MG63 (cell line): ENCODE measurements at regions not wholly inside any gene's neighbourhood (a gene's known extent, or its start where the extent isn't known, plus 50 kb on each side); places are given as distances from the start of the nearest gene placed in this dataset.

ENCODE experiments used
- DNase-seq: peaks from one replicate; pipeline ENCODE4 v3.0.0-alpha.2; 2020
- H3K27me3 ChIP-seq: fragments of 250-450 bp; sonication (Bioruptor Pico); 2 replicates; pipeline ENCODE4 v1.5.1; 2020; ENCODE audit warnings: mild to moderate bottlenecking, moderate library complexity
- H3K36me3 ChIP-seq: fragments of 250-450 bp; sonication (Bioruptor Pico); 2 replicates; pipeline ENCODE4 v1.5.1; 2020; ENCODE audit warnings: mild to moderate bottlenecking, moderate library complexity
- H3K4me3 ChIP-seq: fragments of 250-450 bp; sonication (Bioruptor Pico); 2 replicates; pipeline ENCODE4 v1.5.1; 2020; ENCODE audit warnings: mild to moderate bottlenecking, moderate library complexity
- H3K9me3 ChIP-seq: fragments of 250-450 bp; sonication (Bioruptor Pico); 2 replicates; pipeline ENCODE4 v1.5.1; 2020; ENCODE audit warnings: mild to moderate bottlenecking, moderate library complexity

DNA sequence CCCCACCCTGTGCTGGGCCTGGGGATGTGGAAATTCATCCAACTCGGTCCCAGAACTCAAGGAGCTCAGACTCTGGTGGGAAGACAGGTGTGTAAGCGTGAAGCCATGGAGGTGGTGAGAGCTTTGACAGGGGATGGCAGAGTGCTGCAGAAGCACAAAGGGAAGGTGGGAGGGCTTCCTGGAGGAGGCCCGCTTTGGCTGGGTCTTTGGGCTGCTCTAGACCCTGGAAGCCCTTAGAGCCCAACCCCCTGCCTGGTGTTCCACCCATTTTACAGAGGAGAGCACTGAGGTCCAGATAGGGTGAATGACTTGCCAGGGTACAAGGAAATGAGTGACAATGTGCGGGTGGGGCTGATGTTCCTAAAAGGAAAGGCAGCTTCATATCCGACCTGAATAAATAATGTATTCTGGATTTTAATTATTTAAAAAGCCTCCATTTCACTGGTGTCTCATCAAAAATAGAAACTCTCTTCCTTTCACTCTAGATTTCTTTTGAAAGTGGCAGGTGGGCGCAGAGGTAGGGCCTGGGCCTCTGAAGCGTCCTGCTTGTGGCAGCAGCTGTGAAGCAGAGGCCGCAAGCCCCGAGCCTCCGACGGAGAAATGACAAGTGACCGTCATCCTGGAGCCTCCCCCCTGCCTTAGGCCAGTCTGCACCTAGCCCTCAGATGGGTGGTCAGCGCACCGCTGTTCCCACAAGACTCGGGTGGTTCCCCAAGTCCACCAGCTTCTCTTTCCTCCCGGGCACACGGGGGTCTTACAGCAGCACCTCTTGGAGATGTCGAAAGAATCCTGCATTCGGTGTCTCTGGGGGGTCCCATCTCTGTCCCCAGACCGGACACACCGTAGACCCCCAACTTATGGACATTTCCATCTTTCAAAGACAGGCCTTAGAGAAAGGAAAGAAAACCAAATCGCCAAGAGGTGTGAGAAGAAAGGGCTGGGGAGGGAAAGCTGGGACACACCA lies 71.0 kb upstream of the TAF1B start:
- DNase-seq: no peak
- Histone ChIP-seq H3K36me3 (no peaks in the 10 kb centered on the region), H3K9me3 (no peaks in the 10 kb centered on the region), H3K27me3 (no peaks in the 10 kb centered on the region), H3K4me3 (no peak overlapping the region)

DNA sequence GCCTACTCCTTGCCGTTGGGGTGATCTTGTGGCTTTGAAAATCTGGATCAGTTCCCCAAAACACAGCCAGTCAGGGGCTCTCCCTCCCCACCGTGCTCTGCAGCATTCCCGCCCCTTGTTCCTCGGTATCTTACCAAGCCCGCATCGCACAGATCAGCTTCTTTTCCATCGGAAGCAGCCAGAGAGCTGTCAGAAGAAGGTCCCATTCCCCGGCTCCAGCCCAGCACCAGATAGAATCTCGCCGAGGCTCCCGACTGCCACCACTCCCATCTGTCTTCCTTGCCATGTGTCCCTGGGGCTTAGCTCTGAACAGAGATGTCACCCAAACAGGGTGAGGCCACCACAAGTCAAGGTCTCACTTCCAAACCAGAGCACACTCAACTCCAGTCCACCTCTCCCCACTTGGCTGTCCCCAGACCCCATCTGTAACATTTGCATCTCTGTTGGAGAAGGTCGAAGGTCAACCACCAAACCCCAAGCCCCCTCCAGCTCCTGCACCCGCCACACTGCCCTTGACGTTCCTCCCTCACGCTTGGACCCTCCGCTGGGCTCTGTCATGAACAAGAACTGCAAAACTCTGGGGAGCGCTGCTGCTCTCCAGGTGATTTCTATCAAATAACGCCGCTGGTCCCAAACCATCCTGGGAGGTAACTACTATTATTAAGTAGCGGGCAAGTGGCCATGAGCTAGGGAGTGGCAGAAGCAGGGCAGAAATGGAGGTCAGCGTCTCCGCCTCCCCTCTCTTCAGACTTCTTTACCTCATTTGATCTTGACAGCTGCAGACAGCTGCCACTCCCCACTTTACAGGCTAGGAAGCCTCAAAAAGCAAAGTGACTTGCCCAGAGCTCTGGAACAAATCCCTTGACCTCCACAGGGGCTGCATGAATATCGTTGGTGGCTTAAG lies 70.0 kb upstream of the TAF1B start:
- DNase-seq: no peak
- H3K4me3 ChIP-seq: no peak overlapping the region
- no peaks in the 10 kb centered on the region for H3K36me3 ChIP-seq
- no peaks in the 10 kb centered on the region for H3K27me3 ChIP-seq
- H3K9me3 ChIP-seq: no peaks in the 10 kb centered on the region

DNA sequence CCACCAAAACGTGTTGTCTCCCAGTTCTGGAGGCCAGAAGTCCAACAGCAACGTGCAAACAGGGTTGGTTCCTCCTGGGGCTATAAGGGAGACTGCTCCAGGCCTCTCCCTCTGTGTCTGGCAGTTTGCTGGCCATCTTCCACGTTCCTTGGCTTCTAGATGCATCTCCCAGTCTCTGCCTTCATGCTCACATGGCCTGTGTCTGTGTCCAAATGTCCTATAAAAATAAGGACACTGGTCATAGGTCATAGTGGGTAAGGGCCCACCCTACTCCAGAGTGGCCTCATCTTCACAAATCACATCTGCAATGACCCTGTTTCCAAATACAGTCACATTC lies 69.4 kb upstream of the TAF1B start:
- no peaks in the 10 kb centered on the region for H3K9me3 ChIP-seq
- DNase-seq: no peak
- no peaks in the 10 kb centered on the region for H3K36me3 ChIP-seq
- no peaks in the 10 kb centered on the region for H3K27me3 ChIP-seq
- no peak overlapping the region for H3K4me3 ChIP-seq

DNA sequence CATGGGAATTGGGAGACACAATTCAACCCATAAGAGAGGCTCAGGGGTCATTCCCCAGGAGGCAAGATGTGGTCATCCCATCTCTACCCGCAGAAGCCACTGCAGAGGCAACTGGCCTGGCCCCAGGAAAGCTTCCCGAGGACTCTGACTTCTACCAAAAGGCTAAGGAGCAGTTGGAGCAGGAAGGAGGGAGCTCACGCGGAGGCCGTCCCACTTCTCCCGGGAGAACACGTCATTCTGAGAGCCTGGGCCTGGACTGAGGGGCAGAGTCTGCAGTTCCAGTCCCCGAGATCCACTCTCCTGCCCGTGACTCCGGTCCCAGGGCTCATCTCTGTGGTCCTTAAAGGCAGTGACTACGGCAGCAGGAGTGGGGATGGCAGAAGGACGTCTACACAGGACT lies 69.0 kb upstream of the TAF1B start:
- Histone ChIP-seq H3K36me3 (no peaks in the 10 kb centered on the region), H3K9me3 (no peaks in the 10 kb centered on the region), H3K27me3 (no peaks in the 10 kb centered on the region), H3K4me3 (no peak overlapping the region)
- DNase-seq: no peak

DNA sequence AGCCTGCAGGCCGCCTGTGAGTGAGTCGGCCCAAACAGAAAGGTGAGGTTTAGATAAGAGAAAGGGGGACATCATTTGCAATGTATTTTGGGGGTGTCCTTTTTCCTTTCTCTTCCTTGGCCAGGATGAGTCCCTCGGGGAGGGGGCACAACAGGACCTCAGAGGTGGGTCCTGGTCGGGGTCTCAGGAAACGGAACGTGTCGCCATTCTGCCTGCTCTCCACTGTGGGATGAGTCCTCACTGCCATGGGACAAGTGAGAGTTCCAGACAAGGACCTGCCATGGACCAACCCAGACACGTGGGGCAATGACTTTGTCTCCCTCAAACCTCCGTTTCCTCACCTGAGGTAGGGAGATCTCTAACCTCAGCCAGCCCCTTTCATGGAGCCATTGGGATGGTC lies 67.9 kb upstream of the TAF1B start:
- H3K27me3 ChIP-seq: no peaks in the 10 kb centered on the region
- H3K9me3 ChIP-seq: no peaks in the 10 kb centered on the region
- no peak for DNase-seq
- no peak overlapping the region for H3K4me3 ChIP-seq
- no peaks in the 10 kb centered on the region for H3K36me3 ChIP-seq

DNA sequence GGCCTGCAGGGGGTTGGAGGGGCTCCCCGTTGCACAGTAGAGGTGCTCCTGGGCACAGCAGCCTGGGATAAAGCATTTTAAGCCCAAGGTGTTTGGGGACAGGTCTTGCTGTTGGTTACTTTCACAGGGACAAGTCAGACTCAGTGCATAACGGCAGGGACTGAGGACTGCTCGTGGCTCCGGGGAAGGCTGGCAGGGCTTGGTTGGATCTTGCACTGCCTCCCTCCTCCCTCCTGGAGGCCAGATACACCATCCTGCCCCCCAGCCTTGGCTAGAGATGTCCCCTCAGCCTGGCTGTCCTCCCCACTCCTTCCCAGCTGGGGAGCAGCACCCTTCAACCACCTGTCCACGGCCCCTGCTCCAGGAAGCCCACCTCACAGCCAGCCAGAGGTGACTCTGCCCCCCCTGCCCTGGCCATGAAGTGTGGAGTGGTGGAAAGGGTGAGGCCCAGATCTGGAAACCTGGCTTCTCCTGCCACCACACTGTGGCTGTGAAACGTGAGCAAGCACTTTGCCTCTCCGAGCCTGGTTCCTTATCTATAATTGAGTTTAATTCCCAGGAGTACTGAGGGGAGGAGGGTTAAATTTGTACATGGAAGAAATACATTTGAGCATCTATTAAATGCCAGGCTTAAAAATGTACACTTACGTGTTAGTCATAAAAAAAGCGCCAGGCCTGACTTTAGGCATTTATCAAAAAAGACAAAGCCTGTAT lies 67.1 kb upstream of the TAF1B start:
- Histone ChIP-seq H3K36me3 (no peaks in the 10 kb centered on the region), H3K27me3 (no peaks in the 10 kb centered on the region)
- DNase-seq: no peak

DNA sequence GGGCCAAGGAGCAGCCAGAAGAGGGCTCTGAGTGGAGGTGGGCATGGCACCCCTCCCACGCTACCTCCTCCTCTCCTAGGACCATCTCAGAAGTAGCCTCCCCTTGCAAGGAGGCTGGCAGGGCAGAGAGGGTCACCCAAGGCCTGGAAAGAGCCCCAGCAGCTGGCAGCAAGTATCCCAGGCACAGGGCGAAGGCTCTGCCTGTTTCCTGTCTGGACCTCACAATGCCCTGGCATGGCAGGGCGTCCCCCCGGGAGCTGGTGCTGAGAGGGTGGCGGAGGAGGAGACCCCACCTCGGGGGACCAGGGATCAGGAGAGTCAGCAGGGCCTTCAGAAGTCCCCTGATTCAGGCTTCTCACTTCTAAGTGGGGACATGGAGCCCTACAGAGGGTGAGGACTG lies 66.2 kb upstream of the TAF1B start:
- Histone ChIP-seq H3K27me3 (no peaks in the 10 kb centered on the region), H3K9me3 (no peaks in the 10 kb centered on the region), H3K4me3 (no peak overlapping the region), H3K36me3 (no peaks in the 10 kb centered on the region)
- no peak for DNase-seq

More for the DNA sequence above, 67.1 kb upstream of the TAF1B start:
- no peaks in the 10 kb centered on the region for H3K9me3 ChIP-seq
- H3K4me3 ChIP-seq: no peak overlapping the region

DNA sequence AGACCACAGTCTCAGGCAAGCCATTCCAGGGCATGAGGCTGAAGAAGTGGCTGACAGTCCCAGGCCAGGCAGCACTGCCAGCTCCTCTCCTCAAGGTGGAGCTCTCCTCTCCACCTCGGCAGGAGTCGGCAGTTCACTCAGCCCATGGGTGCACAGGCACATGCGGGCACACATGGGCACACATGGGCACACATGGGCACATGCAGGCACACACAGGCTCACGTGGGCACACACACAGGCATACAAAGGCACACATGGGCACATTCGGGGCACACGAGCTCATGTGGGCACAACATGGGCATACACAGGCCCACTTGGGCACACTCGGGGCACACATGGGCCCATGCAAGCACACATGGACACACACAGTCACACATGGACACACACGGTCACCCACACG lies 65.3 kb upstream of the TAF1B start:
- Histone ChIP-seq H3K4me3 (no peak overlapping the region), H3K9me3 (no peaks in the 10 kb centered on the region), H3K27me3 (no peaks in the 10 kb centered on the region), H3K36me3 (no peaks in the 10 kb centered on the region)
- DNase-seq: no peak

DNA sequence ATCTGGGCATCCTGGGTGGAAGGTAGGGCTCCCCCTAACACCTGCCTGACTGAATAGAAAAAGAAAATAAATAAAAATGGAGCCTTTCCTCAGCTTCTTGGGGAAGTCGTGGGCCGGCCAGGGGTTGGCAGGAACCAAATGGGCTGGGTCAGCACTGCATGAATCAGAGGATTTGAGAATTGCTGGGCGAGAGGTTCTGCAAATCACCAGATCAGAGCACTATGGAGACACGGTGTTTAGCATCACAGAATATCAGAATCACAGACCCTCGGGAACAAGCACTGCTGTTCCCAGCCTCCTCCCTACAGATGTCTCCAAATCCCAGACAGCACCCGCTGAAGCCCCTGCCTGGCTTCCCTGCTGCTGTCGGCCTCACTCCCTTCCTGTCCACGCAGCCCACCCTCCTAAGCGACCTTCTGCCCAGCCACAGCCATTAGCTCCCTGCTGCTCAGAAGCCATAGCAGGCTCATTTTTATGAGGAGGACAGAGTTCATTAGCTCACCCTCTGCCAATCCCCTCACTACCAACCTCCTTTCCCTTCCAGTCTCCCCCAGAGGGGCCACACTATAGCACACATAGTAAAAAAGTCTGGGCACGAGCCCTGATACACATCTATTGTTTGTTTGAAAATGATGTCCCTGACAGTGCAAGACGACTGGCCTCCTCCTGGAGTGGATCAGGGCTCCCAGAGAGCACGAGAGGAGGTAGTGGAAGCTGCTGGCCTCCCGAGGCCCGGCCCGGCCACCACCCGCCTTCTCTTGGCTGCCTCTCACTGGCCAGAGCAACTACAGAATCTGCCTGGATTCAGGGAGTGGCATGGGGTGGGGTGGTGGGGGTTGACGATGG lies 64.6 kb upstream of the TAF1B start:
- no peak overlapping the region for H3K4me3 ChIP-seq
- no peaks in the 10 kb centered on the region for H3K36me3 ChIP-seq
- no peaks in the 10 kb centered on the region for H3K9me3 ChIP-seq
- no peaks in the 10 kb centered on the region for H3K27me3 ChIP-seq
- DNase-seq: no peak

DNA sequence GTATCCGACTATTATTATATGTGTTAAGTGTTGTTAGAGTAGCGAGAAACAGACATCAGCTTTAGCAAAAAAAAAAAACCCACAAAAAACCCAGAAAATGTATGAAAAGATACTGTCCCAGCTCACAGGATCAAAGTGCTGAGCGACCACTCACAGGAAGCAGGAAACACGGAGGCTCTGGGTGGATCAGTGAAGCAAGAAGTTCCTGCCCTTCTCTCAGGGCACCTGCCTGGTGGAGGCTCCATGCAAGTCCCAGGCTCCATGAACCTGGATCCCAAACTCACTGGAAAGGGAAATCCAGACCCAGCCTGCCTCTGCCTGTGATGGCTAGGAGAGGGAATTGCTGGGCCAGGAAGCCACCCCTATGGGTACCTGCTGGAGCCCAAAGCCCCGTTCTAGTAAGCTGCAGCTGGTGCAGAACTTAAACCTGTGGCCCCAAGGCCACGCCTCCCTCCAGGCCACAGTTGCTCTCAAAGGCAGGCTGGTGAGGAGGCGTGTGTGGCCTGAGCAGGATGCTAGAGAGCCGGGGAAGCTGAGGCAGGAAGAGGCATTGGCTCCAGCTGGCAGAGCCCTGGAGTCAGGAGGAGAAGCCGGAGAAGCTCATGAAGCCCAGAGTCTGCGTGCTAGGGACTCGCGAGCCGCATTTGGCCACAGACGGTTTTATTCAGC lies 63.5 kb upstream of the TAF1B start:
- Histone ChIP-seq H3K9me3 (no peaks in the 10 kb centered on the region), H3K27me3 (no peaks in the 10 kb centered on the region), H3K4me3 (no peak overlapping the region), H3K36me3 (no peaks in the 10 kb centered on the region)
- DNase-seq: no peak

DNA sequence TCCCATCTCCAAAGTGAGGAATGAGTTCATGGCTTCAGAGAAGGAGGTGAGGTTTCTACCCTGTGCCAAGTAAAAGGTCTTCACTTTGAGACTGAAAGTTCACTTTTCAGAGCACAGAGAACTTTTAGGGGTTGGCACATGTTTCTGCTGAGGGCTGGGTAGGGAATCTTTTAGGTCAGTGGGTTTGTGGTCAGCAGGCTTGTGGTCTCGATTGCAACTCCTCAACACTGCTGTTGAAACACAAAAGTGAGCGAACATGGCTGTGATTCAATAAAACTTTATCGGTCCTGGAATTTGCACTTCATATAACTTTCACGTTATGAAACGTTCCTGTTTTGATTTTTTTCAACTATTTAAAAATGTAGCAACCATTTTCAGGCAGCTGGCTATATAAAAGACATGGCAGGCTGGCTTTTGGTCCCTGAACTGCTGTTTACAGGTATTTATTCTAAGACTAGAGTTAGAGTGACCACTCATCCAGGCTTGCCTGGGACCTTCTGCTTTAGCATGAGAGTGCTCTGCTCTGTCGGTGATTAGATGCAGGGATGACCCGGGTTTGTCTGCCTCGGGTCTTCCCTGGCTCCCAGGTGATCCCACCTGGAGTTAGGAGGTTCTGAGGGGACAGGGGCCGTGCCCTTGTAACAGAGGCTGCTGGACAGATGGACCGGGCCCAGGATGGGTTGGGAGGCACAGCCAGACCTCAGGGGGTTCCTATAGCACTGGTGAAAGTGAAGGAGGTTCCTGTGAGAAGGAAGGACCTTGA lies 62.7 kb upstream of the TAF1B start:
- Histone ChIP-seq H3K9me3 (no peaks in the 10 kb centered on the region), H3K36me3 (no peaks in the 10 kb centered on the region), H3K4me3 (no peak overlapping the region), H3K27me3 (no peaks in the 10 kb centered on the region)
- DNase-seq: no peak

DNA sequence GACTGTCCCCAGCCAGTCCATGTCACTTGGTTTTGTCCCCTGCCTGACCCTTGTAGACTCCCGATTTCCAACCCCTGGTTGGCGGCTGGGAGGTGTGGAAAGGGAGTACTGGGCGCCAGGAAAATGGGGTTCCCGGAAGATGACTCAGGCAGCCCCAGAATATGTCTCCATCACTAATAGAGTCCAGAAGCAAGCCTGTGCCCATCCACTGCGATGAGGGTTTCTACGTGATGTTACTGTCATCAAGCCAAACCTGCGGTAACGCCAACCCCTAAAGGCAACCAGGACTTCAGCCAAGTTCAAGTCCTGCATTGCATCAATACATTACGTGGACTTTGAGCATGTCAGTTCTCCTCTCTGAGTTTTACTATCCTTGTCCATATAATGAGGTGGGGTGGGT lies 62.0 kb upstream of the TAF1B start:
- no peaks in the 10 kb centered on the region for H3K36me3 ChIP-seq
- no peaks in the 10 kb centered on the region for H3K9me3 ChIP-seq
- H3K27me3 ChIP-seq: no peaks in the 10 kb centered on the region
- no peak for DNase-seq
- H3K4me3 ChIP-seq: no peak overlapping the region

DNA sequence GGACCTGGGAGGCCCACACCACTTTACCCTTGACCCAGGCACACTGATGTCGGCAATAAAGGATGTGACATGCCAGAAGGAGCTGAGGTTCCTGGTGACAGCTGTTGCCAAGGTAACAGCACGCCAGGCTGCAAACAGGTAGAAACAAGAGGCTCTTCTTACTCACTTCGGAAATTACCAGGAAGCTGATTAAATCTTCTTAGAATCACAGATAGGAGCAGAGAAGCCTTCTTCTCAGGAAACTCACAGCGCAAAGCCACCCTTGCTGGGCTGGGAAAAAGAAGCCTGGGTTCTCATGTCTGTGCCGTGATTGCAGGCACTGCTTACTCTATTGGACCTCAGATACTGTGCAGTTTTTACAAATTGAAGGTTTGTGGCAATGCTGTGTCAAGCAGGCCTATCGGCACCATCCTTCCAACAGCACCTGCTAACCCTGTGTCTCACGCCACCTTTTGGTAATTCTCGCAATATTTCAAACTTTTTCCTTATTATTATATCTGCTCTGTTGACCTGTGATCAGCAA lies 61.0 kb upstream of the TAF1B start:
- no peaks in the 10 kb centered on the region for H3K9me3 ChIP-seq
- H3K36me3 ChIP-seq: no peaks in the 10 kb centered on the region
- no peak overlapping the region for H3K4me3 ChIP-seq
- no peaks in the 10 kb centered on the region for H3K27me3 ChIP-seq
- DNase-seq: no peak

DNA sequence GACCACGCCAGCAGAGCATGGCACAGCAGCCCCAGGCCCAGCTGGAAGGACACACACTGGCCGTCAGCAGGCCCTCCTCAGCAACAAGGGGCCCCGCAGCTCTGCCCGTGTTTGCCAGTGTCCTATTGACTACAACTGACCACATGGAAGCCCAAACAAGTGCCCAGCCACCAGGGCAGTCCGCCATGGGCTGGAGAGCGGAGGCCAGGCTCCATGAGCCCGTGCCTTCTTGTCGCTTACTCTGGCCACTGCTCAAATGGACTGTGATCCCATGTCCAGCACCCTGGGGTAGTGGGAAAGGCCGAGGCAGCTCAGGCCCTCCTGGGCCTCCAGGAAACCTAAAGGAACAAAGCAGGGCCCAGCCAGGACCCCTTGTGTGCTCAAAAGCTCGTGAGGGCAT lies 53.9 kb upstream of the TAF1B start:
- Histone ChIP-seq H3K9me3 (peaks cover 3% of the 10 kb centered on the region; the same call in 1 of the 2 replicates), H3K27me3 (no peaks in the 10 kb centered on the region), H3K36me3 (no peaks in the 10 kb centered on the region), H3K4me3 (no peak overlapping the region)
- DNase-seq: no peak

DNA sequence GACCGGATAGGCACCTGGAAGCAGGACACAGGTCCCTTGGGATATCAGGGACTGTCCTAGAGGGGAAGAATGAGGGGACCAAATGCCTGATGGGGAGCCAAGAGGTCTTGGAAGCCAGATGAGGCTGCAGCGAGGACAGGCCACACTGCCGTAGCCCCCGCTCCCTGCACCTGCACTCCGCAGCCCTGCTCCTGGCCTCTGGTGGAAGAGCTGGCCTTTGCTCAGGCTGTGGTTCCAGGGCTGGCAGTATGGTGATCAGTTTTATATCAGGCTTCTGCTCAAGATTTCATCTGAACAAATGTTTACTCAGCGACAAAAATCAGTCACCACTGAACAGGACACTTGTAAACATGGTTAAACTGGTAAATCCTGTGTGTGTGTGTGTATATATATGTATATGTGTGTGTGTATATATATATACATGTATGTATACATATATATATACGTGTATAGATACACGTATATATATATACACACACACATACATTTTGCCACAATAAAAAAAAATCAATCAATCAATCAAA lies 52.5 kb upstream of the TAF1B start:
- H3K27me3 ChIP-seq: no peaks in the 10 kb centered on the region
- H3K4me3 ChIP-seq: no peak overlapping the region
- no peak for DNase-seq
- no peaks in the 10 kb centered on the region for H3K36me3 ChIP-seq
- peaks cover 3% of the 10 kb centered on the region; the same call in 1 of the 2 replicates for H3K9me3 ChIP-seq
